ENCODE measurements at regions not wholly inside any gene's neighbourhood (a gene's known extent, or its start where the extent isn't known, plus 50 kb on each side); places are given as distances from the start of the nearest gene placed in this dataset.

DNA sequence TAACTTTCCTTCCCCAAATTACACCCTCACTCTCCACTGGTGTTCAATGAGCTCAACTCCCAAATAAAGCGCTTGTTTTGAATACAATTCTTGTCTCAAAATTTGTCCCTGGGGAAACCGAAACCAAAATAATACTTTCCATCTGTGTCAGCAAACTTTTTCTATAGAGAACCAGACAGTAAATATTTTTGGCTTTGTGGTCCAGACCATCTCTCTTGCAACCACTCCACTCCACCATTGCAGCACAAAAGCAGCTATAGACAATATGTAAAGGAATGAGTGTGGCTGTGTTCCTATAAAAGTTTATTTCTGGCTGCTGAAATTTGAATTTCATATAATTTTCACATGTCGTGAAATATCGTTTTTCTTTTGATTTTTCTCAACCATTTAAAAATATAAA, 84.6 kb upstream of the ERCC4 start:
- Histone ChIP-seq H3K9me3 (no peaks in the 10 kb centered on the region), H3K4me3 (ENCODE audit: control insufficient read depth in 1 of 2, extremely low read depth in 1 of 2, low read length in 1 of 2) (no peak overlapping the region), H3K36me3 (ENCODE audit: control insufficient read depth in 2 of 2, extremely low read depth in 1 of 2, insufficient read depth in 1 of 2, low read length in 1 of 2) (no peaks in the 10 kb centered on the region), H3K27ac (ENCODE audit: low read length) (no peak overlapping the region), H3K4me1 (ENCODE audit: control insufficient read depth in 1 of 2, extremely low read depth in 1 of 2, insufficient read depth in 2 of 2, low read length in 2 of 2) (no peaks in the 10 kb centered on the region), H3K27me3 (replicated peaks in 1 of 2; ENCODE audit: control insufficient read depth in 2 of 2, extremely low read depth in 1 of 2, insufficient read depth in 2 of 2, low read length in 1 of 2) (peaks cover 0 to 4% of the 10 kb centered on the region in 2 experiments)
- WGBS (ENCODE audit: insufficient coverage): 80% methylated on average over 2 of the region's 4 CpGs
- Mint-ChIP-seq H3K9me3 (peaks cover 0 to 8% (median 0%) of the 10 kb centered on the region in 3 donors), H3K4me1 (no peaks in the 10 kb centered on the region), H3K4me3 (no peak overlapping the region), H3K36me3 (no peaks in the 10 kb centered on the region), H3K27me3 (peaks cover 20 to 28% of the 10 kb centered on the region in 2 donors), H3K27ac (no peak overlapping the region)
- ChIA-PET CTCF (no interaction called here), POLR2A (no interaction called here)
- ATAC-seq (replicated peaks in 1 of 4) (no peak), DNase-seq (no peak)

DNA sequence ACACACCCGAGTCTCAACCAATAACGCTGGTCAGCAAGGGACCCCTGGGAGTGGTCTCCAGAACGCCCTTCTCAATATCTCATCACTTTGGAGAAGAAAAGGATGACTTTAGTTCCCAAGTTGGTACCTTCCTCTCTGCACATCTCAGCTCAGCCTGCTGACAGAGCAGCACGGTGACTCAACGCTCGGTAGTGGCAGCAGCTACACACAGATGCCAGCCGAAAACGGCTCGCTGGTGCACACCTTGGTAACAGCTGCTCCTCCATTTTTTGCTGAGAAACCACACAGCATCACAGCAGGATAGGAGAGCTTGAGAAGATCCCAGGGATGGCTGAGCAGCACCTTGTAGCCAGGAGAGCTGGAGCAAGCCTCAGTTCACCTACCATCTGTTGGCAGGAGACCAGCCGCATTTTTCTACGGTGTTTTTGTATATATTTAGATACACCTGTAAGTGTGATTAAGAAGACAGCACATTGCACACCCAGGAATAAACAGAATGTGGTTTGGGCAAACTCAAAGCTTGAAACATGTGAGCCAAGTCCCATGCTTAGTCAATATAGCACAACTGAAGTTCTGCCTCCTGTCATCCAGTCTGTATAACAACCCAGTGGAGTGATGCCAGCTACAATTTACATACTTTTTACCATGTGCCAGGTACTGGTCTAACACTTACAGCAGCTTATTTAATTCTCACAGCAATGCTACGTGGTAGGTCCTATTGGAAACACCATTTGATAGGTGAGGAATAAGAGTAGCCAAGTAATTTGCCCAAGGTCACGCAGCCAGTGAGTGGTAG, 83.8 kb upstream of the ERCC4 start:
- Histone ChIP-seq H3K27me3 (replicated peaks in 1 of 2; ENCODE audit: control insufficient read depth in 2 of 2, extremely low read depth in 1 of 2, insufficient read depth in 2 of 2, low read length in 1 of 2) (peaks cover 0 to 2% of the 10 kb centered on the region in 2 experiments), H3K36me3 (ENCODE audit: control insufficient read depth in 2 of 2, extremely low read depth in 1 of 2, insufficient read depth in 1 of 2, low read length in 1 of 2) (no peaks in the 10 kb centered on the region), H3K9me3 (no peaks in the 10 kb centered on the region), H3K27ac (ENCODE audit: low read length) (no peak overlapping the region), H3K4me3 (ENCODE audit: control insufficient read depth in 1 of 2, extremely low read depth in 1 of 2, low read length in 1 of 2) (no peak overlapping the region), H3K4me1 (ENCODE audit: control insufficient read depth in 1 of 2, extremely low read depth in 1 of 2, insufficient read depth in 2 of 2, low read length in 2 of 2) (no peaks in the 10 kb centered on the region)
- H3K4me3 Mint-ChIP-seq: no peak overlapping the region
- H3K9me3 Mint-ChIP-seq: peaks cover 0 to 6% (median 0%) of the 10 kb centered on the region in 3 donors
- ATAC-seq (replicated peaks in 1 of 4) (no peak), DNase-seq (no peak)
- H3K36me3 Mint-ChIP-seq: no peaks in the 10 kb centered on the region
- 97% methylated on average over 7 of the region's 13 CpGs for WGBS (ENCODE audit: insufficient coverage)
- POLR2A ChIA-PET: no interaction called here
- H3K27me3 Mint-ChIP-seq: peaks cover 18 to 29% of the 10 kb centered on the region in 2 donors
- CTCF ChIA-PET: no interaction called here
- H3K4me1 Mint-ChIP-seq: no peaks in the 10 kb centered on the region
- H3K27ac Mint-ChIP-seq: no peak overlapping the region

DNA sequence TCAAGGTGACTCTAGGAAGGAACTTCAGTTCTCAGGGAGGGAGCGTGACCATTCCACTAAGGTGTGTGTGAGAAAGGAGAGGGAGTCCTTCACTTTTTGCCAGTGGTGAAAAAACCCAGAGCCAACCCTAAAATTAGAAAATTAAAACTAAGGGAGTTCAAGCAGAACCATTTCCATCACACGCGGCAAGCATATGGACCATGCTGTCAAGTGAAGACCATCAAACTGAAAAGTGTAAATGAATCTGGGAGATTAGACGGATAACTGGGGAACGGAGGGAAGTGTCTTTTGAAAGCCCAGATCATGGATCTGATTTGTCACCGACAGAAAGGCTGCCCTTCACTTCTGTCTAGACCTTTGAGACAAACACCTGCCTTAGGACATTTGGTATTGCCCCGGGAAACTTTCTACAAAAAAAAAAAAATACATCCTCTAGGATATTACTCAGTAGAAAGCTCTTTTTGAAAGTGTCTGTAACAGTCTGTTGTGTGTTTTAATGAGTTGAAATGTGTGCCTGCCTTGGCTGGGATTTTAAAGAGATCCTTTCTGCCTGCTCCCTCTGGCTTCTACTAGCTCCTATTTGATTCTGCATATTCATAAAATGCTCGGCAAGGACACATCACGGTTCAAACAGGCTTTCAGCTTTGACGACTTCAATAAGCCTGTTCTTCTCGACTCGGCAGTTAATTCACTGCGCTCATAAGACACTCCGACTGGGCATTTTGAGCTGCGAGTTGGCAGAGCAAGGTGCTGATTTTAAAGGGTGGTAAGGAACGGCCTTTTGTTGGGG, 81.4 kb upstream of the ERCC4 start:
- Mint-ChIP-seq H3K4me3 (no peak overlapping the region), H3K27ac (no peak overlapping the region), H3K4me1 (no peaks in the 10 kb centered on the region), H3K9me3 (peaks cover 0 to 4% (median 0%) of the 10 kb centered on the region in 3 donors), H3K36me3 (no peaks in the 10 kb centered on the region), H3K27me3 (peaks cover 17 to 25% of the 10 kb centered on the region in 2 donors)
- Histone ChIP-seq H3K9me3 (no peaks in the 10 kb centered on the region), H3K4me3 (ENCODE audit: control insufficient read depth in 1 of 2, extremely low read depth in 1 of 2, low read length in 1 of 2) (no peak overlapping the region), H3K27ac (ENCODE audit: low read length) (no peak overlapping the region), H3K36me3 (ENCODE audit: control insufficient read depth in 2 of 2, extremely low read depth in 1 of 2, insufficient read depth in 1 of 2, low read length in 1 of 2) (no peaks in the 10 kb centered on the region), H3K4me1 (ENCODE audit: control insufficient read depth in 1 of 2, extremely low read depth in 1 of 2, insufficient read depth in 2 of 2, low read length in 2 of 2) (no peaks in the 10 kb centered on the region), H3K27me3 (replicated peaks in 1 of 2; ENCODE audit: control insufficient read depth in 2 of 2, extremely low read depth in 1 of 2, insufficient read depth in 2 of 2, low read length in 1 of 2) (peaks cover 0 to 3% of the 10 kb centered on the region in 2 experiments)
- DNase-seq (no peak), ATAC-seq (replicated peaks in 1 of 4) (no peak)
- POLR2A ChIA-PET: no interaction called here
- CTCF ChIA-PET: no interaction called here
- 89% methylated on average over 10 of the region's 16 CpGs for WGBS (ENCODE audit: insufficient coverage)

DNA sequence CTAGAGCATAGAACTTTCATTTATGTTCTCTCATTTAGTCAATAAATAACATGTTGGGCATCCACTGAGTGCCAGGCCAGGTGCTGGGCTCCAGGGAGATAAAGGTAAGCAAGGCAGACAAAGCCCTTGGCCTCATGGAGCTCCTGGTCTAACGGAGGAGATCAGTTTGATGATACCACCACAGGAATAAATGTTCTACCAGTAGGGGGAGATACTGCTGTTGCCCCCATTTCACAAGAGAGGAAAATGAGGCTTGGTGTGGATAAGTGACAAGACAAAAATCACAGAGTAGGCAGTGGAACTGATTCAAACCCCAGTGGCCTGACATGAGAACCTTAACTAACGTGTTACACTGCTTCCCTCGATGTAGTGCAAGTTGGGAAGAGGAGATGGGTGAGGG, 80.4 kb upstream of the ERCC4 start:
- Mint-ChIP-seq H3K27ac (no peak overlapping the region), H3K4me3 (no peak overlapping the region), H3K4me1 (no peaks in the 10 kb centered on the region), H3K9me3 (peaks cover 0 to 4% (median 0%) of the 10 kb centered on the region in 3 donors), H3K36me3 (no peaks in the 10 kb centered on the region), H3K27me3 (peaks cover 14 to 15% of the 10 kb centered on the region in 2 donors)
- Histone ChIP-seq H3K9me3 (no peaks in the 10 kb centered on the region), H3K4me3 (ENCODE audit: control insufficient read depth in 1 of 2, extremely low read depth in 1 of 2, low read length in 1 of 2) (no peak overlapping the region), H3K36me3 (ENCODE audit: control insufficient read depth in 2 of 2, extremely low read depth in 1 of 2, insufficient read depth in 1 of 2, low read length in 1 of 2) (no peaks in the 10 kb centered on the region), H3K27me3 (replicated peaks in 1 of 2; ENCODE audit: control insufficient read depth in 2 of 2, extremely low read depth in 1 of 2, insufficient read depth in 2 of 2, low read length in 1 of 2) (peaks cover 0 to 3% of the 10 kb centered on the region in 2 experiments), H3K27ac (ENCODE audit: low read length) (no peak overlapping the region), H3K4me1 (ENCODE audit: control insufficient read depth in 1 of 2, extremely low read depth in 1 of 2, insufficient read depth in 2 of 2, low read length in 2 of 2) (no peaks in the 10 kb centered on the region)
- no peak for DNase-seq
- ChIA-PET POLR2A (no interaction called here), CTCF (no interaction called here)
- 87% methylated on average over 2 of the region's 3 CpGs for WGBS (ENCODE audit: insufficient coverage)
- no peak for ATAC-seq (replicated peaks in 1 of 4)

DNA sequence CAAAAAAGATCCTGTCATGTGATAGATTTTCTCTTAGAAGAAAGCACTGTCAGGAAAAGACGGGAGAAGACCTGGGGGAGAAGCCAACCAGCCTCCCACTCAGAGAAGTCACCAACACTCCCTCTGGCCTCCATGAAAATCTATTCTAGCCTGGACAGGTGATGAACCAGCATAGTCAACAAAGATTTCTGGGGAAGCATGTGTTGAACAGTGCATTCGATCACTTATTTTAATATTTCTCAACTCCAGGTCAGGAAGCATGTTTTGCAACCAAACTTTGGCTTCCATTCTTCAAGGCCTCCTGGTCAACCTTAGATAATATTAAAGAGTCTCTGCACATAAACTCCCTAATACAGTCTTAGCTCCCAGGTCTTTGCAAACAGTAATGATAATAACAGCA, 74.7 kb upstream of the ERCC4 start:
- Mint-ChIP-seq H3K36me3 (no peaks in the 10 kb centered on the region), H3K27me3 (peaks cover 23 to 30% of the 10 kb centered on the region in 2 donors), H3K4me1 (no peaks in the 10 kb centered on the region), H3K4me3 (no peak overlapping the region), H3K27ac (no peak overlapping the region), H3K9me3 (peaks cover 0 to 8% (median 2%) of the 10 kb centered on the region in 3 donors)
- Histone ChIP-seq H3K4me3 (ENCODE audit: control insufficient read depth in 1 of 2, extremely low read depth in 1 of 2, low read length in 1 of 2) (no peak overlapping the region), H3K27me3 (replicated peaks in 1 of 2; ENCODE audit: control insufficient read depth in 2 of 2, extremely low read depth in 1 of 2, insufficient read depth in 2 of 2, low read length in 1 of 2) (peaks cover 0 to 3% of the 10 kb centered on the region in 2 experiments), H3K27ac (ENCODE audit: low read length) (no peak overlapping the region), H3K4me1 (ENCODE audit: control insufficient read depth in 1 of 2, extremely low read depth in 1 of 2, insufficient read depth in 2 of 2, low read length in 2 of 2) (no peaks in the 10 kb centered on the region), H3K9me3 (no peaks in the 10 kb centered on the region), H3K36me3 (ENCODE audit: control insufficient read depth in 2 of 2, extremely low read depth in 1 of 2, insufficient read depth in 1 of 2, low read length in 1 of 2) (no peaks in the 10 kb centered on the region)
- ATAC-seq (replicated peaks in 1 of 4) (no peak), DNase-seq (no peak)
- ChIA-PET CTCF (no interaction called here), POLR2A (no interaction called here)
- WGBS (ENCODE audit: insufficient coverage): 40% methylated on average over 1 of the region's 2 CpGs

DNA sequence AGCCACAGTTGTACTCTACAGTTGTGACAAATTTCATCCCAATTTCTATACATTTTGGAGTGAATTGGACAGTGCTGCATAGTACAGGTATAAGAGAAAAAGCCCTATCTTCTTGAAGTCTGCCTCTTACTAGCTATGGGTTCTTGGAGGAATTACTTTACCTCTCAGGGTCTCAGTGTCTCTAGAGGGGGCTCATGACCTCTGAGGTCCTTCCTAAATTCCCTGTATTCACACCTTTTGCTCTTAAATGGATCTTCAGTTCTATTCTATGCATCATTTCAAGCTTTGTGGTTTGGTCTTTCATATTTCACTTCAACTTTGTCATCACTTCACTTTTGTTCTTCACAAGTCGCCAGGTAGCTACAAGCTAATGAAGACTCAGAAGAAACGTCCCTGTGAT, 71.2 kb upstream of the ERCC4 start:
- CTCF ChIA-PET: no interaction called here
- H3K4me3 ChIP-seq (ENCODE audit: control insufficient read depth in 1 of 2, extremely low read depth in 1 of 2, low read length in 1 of 2): no peak overlapping the region
- H3K27ac ChIP-seq (ENCODE audit: low read length): no peak overlapping the region
- no peak overlapping the region for H3K27ac Mint-ChIP-seq
- peaks cover 2 to 11% (median 4%) of the 10 kb centered on the region in 3 donors for H3K9me3 Mint-ChIP-seq
- peaks cover 13 to 32% of the 10 kb centered on the region in 2 donors for H3K27me3 Mint-ChIP-seq
- H3K36me3 ChIP-seq (ENCODE audit: control insufficient read depth in 2 of 2, extremely low read depth in 1 of 2, insufficient read depth in 1 of 2, low read length in 1 of 2): no peaks in the 10 kb centered on the region
- ATAC-seq (replicated peaks in 1 of 4) (no peak), DNase-seq (no peak)
- no peaks in the 10 kb centered on the region for H3K36me3 Mint-ChIP-seq
- 59% methylated on average over 2 of the region's 2 CpGs for WGBS (ENCODE audit: insufficient coverage)
- no peaks in the 10 kb centered on the region for H3K4me1 ChIP-seq (ENCODE audit: control insufficient read depth in 1 of 2, extremely low read depth in 1 of 2, insufficient read depth in 2 of 2, low read length in 2 of 2)
- POLR2A ChIA-PET: no interaction called here
- H3K4me1 Mint-ChIP-seq: no peaks in the 10 kb centered on the region
- H3K27me3 ChIP-seq (replicated peaks in 1 of 2; ENCODE audit: control insufficient read depth in 2 of 2, extremely low read depth in 1 of 2, insufficient read depth in 2 of 2, low read length in 1 of 2): no peaks in the 10 kb centered on the region
- H3K9me3 ChIP-seq: no peaks in the 10 kb centered on the region
- H3K4me3 Mint-ChIP-seq: no peak overlapping the region
